Spleen (tissue), 7 donors: ENCODE measurements at regions not wholly inside any gene's neighbourhood (a gene's known extent, or its start where the extent isn't known, plus 50 kb on each side); places are given as distances from the start of the nearest gene placed in this dataset.
"Not testable (repeated sequence)": the region's sequence is repeated elsewhere in the genome, so short reads cannot be mapped to it uniquely, and the experiment has no call there.

Experiments
- CTCF ChIP-seq, 11 experiments: fragments of 200-600 bp in 7 of 11; fragments of 450-650 bp in 4 of 11; sonication (generic) in 4 of 11; IDR thresholded peaks in 8 of 11; conservative IDR thresholded peaks in 3 of 11; 1 replicate in 7 of 11; 2 replicates in 4 of 11; pipeline versions ENCODE4 v1.4.0 to v1.8.0; 2016 to 2021; ENCODE audit warnings: antibody characterized with exemption in 11 of 11, inconsistent platforms in 4 of 11, mild to moderate bottlenecking in 1 of 11
- POLR2A ChIP-seq, 3 donors: fragments of 450-650 bp; IDR thresholded peaks; one replicate each; pipeline ENCODE4 v1.5.1; 2017; ENCODE audit warnings: antibody characterized with exemption in 3 of 3, mild to moderate bottlenecking in 1 of 3
- donor health status: DM: no; HTN: no; CAD: no; lungs with moderate emphysema.
- donor health status: DM: no; HTN: no; CAD: no.
- donor health status: DM: no; HTN: no; CAD: no.

- not testable (repeated sequence) for TF ChIP-seq CTCF (IDR thresholded peaks at IDR 0.05 in 8 of 11, conservative IDR thresholded peaks at IDR 0.05 in 3 of 11); POLR2A (IDR thresholded peaks at IDR 0.05)
Measured at GRCh38 chr12:46581990-46582389, 209.4 kb upstream of the SLC38A2 start.
